IMR-90 (cell line): ENCODE measurements at regions not wholly inside any gene's neighbourhood (a gene's known extent, or its start where the extent isn't known, plus 50 kb on each side); places are given as distances from the start of the nearest gene placed in this dataset.

Source experiments
- ATAC-seq: fragments of 200-7000 bp; cut with Tn5 transposase; 2 replicates; pipeline ENCODE4 v1.9.1; 2020; ENCODE audit warnings: low read depth, mild to moderate bottlenecking, moderate library complexity
- BruUV-seq: library from RNA; stranded (reverse); fragments of 400-500 nt; replicated peaks from 2 replicates; lab custom pipeline; 2021; lab: Mats Ljungman, UMichigan
- CTCF ChIA-PET: fragments of 300-600 bp; formaldehyde crosslinking; extraction: SDS; loops from one replicate; lab custom pipeline; 2021; ENCODE audit warnings: antibody characterized with exemption; lab: Yijun Ruan, JAX
- POLR2A ChIA-PET: fragments of 300-600 bp; sonication (Branson Sonifier 250); formaldehyde crosslinking; loops from one replicate; lab custom pipeline; 2022; ENCODE audit warnings: antibody characterized with exemption; ENCODE audit not compliant: unreplicated experiment; lab: Charles Lee
- DNase-seq: peaks from one replicate; pipeline ENCODE4 v3.0.0; 2013
- H2AFZ ChIP-seq: replicated peaks from 2 replicates; pipeline ENCODE3; 2013; ENCODE audit warnings: low read length, mild to moderate bottlenecking; ENCODE audit not compliant: poor library complexity
- H2AK5ac ChIP-seq: 2 replicates; pipeline ENCODE4 v1.6.1; 2013; ENCODE audit warnings: low read depth, low read length, inconsistent platforms
- H2AK9ac ChIP-seq: replicated peaks from 2 replicates; pipeline ENCODE3; 2013; ENCODE audit warnings: mild to moderate bottlenecking, low read depth, low read length, moderate library complexity; ENCODE audit not compliant: poor library complexity
- H2BK120ac ChIP-seq: 2 replicates; pipeline ENCODE4 v1.6.1; 2013; ENCODE audit warnings: low read depth, low read length, inconsistent platforms
- H2BK15ac ChIP-seq: 3 replicates; pipeline ENCODE4 v1.6.1; 2013; ENCODE audit warnings: low read depth, low read length, inconsistent platforms
- H2BK20ac ChIP-seq: 2 replicates; pipeline ENCODE4 v1.6.1; 2013; ENCODE audit warnings: low read depth, mild to moderate bottlenecking, inconsistent platforms, low read length, moderate library complexity
- H2BK5ac ChIP-seq: 2 replicates; pipeline ENCODE4 v1.6.1; 2013; ENCODE audit warnings: mild to moderate bottlenecking, low read depth, low read length, inconsistent platforms; ENCODE audit not compliant: poor library complexity, severe bottlenecking
- H3K14ac ChIP-seq: replicated peaks from 2 replicates; pipeline ENCODE4 v1.6.1; 2013; ENCODE audit warnings: low read depth, low read length, inconsistent platforms
- H3K18ac ChIP-seq: 2 replicates; pipeline ENCODE4 v1.6.1; 2013; ENCODE audit warnings: low read depth, low read length, control low read depth
- H3K23ac ChIP-seq: 2 replicates; pipeline ENCODE4 v1.6.1; 2013; ENCODE audit warnings: low read depth, low read length, inconsistent platforms
- H3K27ac ChIP-seq: 2 replicates; pipeline ENCODE4 v1.5.1; 2013; ENCODE audit warnings: mild to moderate bottlenecking, control low read depth, low read length; ENCODE audit not compliant: insufficient read depth
- H3K27me3 ChIP-seq: 2 replicates; pipeline ENCODE4 v1.6.1; 2013; ENCODE audit warnings: low read length; ENCODE audit not compliant: control insufficient read depth, insufficient read depth
- H3K36me3 ChIP-seq: 2 replicates; pipeline ENCODE4 v1.6.1; 2013; ENCODE audit warnings: low read length, mixed read lengths; ENCODE audit not compliant: control insufficient read depth, insufficient read depth
- H3K4ac ChIP-seq: 2 replicates; pipeline ENCODE4 v1.6.1; 2013; ENCODE audit warnings: low read depth, low read length, inconsistent platforms
- H3K4me1 ChIP-seq: 2 replicates; pipeline ENCODE4 v1.6.1; 2013; ENCODE audit warnings: low read length, mixed read lengths; ENCODE audit not compliant: control insufficient read depth, insufficient read depth
- H3K4me2 ChIP-seq: 2 replicates; pipeline ENCODE4 v1.6.1; 2013; ENCODE audit warnings: low read depth, mild to moderate bottlenecking, control low read depth, low read length, moderate library complexity
- H3K4me3 ChIP-seq: 2 replicates; pipeline ENCODE4 v1.5.1; 2013; ENCODE audit warnings: low read depth, mild to moderate bottlenecking, control low read depth, low read length, moderate library complexity; ENCODE audit not compliant: insufficient read depth
- H3K56ac ChIP-seq: 2 replicates; pipeline ENCODE4 v1.6.1; 2013; ENCODE audit warnings: low read length, inconsistent platforms; ENCODE audit not compliant: insufficient read depth; ENCODE audit errors: extremely low read depth
- H3K79me1 ChIP-seq, 2 experiments: 2 replicates each; pipeline ENCODE4 v1.6.1; 2013; ENCODE audit warnings: low read length in 2 of 2, inconsistent platforms in 1 of 2, low read depth in 1 of 2
- H3K9ac ChIP-seq: 2 replicates; pipeline ENCODE4 v1.6.1; 2013; ENCODE audit warnings: low read depth, low read length, control low read depth
- H3K9me1 ChIP-seq: 2 replicates; pipeline ENCODE4 v1.6.1; 2013; ENCODE audit warnings: low read length, inconsistent platforms; ENCODE audit not compliant: insufficient read depth
- H3K9me3 ChIP-seq: 2 replicates; pipeline ENCODE4 v1.6.1; 2013; ENCODE audit warnings: low read length; ENCODE audit not compliant: control insufficient read depth, insufficient read depth
- H4K20me1 ChIP-seq: 2 replicates; pipeline ENCODE4 v1.6.1; 2013; ENCODE audit warnings: low read length, inconsistent platforms; ENCODE audit not compliant: insufficient read depth
- H4K5ac ChIP-seq: 2 replicates; pipeline ENCODE4 v1.6.1; 2013; ENCODE audit warnings: mild to moderate bottlenecking, low read depth, low read length, control low read depth
- H4K8ac ChIP-seq, 2 experiments: 2 replicates each; pipeline ENCODE4 v1.6.1; 2013; ENCODE audit warnings: low read depth in 2 of 2, low read length in 2 of 2, control low read depth in 1 of 2, inconsistent platforms in 1 of 2
- H4K91ac ChIP-seq: 2 replicates; pipeline ENCODE4 v1.6.1; 2013; ENCODE audit warnings: low read depth, low read length, inconsistent platforms; ENCODE audit not compliant: insufficient read depth
- SMC3 ChIP-seq: fragments of 150-350 bp; IDR thresholded peaks from 2 replicates; pipeline ENCODE4 v1.6.1; 2016; ENCODE audit warnings: low read depth, mild to moderate bottlenecking, antibody characterized with exemption, low read length, moderate library complexity
- WGBS, 2 experiments: methylation state at CpG; one replicate each; pipeline versions ENCODE4 v1.1.5 to v1.1.7; 2013; ENCODE audit warnings: missing lambda C conversion rate in 2 of 2; ENCODE audit not compliant: insufficient read length in 1 of 2; ENCODE audit errors: extremely low coverage in 2 of 2; 5-methylcytosine and 5-hydroxymethylcytosine counted together
- dilution Hi-C: fragments of 300-500 bp; cut with HindIII; formaldehyde crosslinking; loops from one replicate; pipeline ENCODE4 v1.14.3; 2018; ENCODE audit warnings: low sequenced_read_pairs; ENCODE audit not compliant: unreplicated experiment
- in situ Hi-C: fragments of 300-500 bp; cut with MboI; formaldehyde crosslinking; loops from 3 replicates; pipeline ENCODE4 v1.14.3; 2019; ENCODE audit warnings: low sequenced_read_pairs, inconsistent platforms, mixed read lengths
- intact Hi-C: fragments of 100-400 bp; cut with micrococcal nuclease; formaldehyde crosslinking; loops from 2 replicates; pipeline ENCODE4 v1.10.0; 2022

- ChIA-PET CTCF (no interaction called here), POLR2A (no interaction called here)
- H4K5ac ChIP-seq: no peak overlapping the region
- H3K27me3 ChIP-seq: no peaks in the 10 kb centered on the region
- H3K9ac ChIP-seq: no peak overlapping the region
- dilution Hi-C loops: no loop called here
- H4K91ac ChIP-seq: no peak overlapping the region
- H3K4me2 ChIP-seq: no peak overlapping the region
- intact Hi-C loops: no loop called here
- H3K56ac ChIP-seq: no peak overlapping the region
- H3K18ac ChIP-seq: no peak overlapping the region
- no CpG with 5 or more reads among the region's 16 CpGs for WGBS, 2 experiments
- no peak overlapping the region for H3K23ac ChIP-seq
- H3K9me3 ChIP-seq: no peaks in the 10 kb centered on the region
- H2AFZ ChIP-seq: no peak overlapping the region
- no peak for TF ChIP-seq SMC3
- no peak overlapping the region for H4K8ac ChIP-seq
- H2BK120ac ChIP-seq: no peak overlapping the region
- H4K20me1 ChIP-seq: no peaks in the 10 kb centered on the region
- no peaks in the 10 kb centered on the region for H3K9me1 ChIP-seq
- H3K4me3 ChIP-seq: no peak overlapping the region
- H3K79me1 ChIP-seq: no peaks in the 10 kb centered on the region
- ATAC-seq (no peak), DNase-seq (no peak)
- no peak overlapping the region for H3K4ac ChIP-seq
- H3K4me1 ChIP-seq: no peaks in the 10 kb centered on the region
- no peak overlapping the region for H2BK5ac ChIP-seq
- no peaks in the 10 kb centered on the region for H3K36me3 ChIP-seq
- no peak overlapping the region for H2BK15ac ChIP-seq
- no peak overlapping the region for H2BK20ac ChIP-seq
- in situ Hi-C loops: no loop called here
- no peak overlapping the region for H3K14ac ChIP-seq
- no TSS peak for BruUV-seq
- no peak overlapping the region for H2AK5ac ChIP-seq
- H3K27ac ChIP-seq: no peak overlapping the region
- H2AK9ac ChIP-seq: no peak overlapping the region
Measured at GRCh38 chr16:49194537-49195236, 87.0 kb downstream of the CBLN1 start.
